GM10266 (cell line): ENCODE measurements at regions not wholly inside any gene's neighbourhood (a gene's known extent, or its start where the extent isn't known, plus 50 kb on each side); places are given as distances from the start of the nearest gene placed in this dataset.

Experiments used
- DNase-seq: peaks from one replicate; pipeline ENCODE4 v3.0.0; 2012; ENCODE audit errors: extremely low spot score
- CTCF ChIP-seq: IDR thresholded peaks from 2 replicates; pipeline ENCODE4 v1.5.1; 2012; ENCODE audit warnings: mild to moderate bottlenecking, low read depth; ENCODE audit not compliant: control insufficient read depth, insufficient read depth; ENCODE audit errors: missing control alignments

- TF ChIP-seq CTCF: no peak
- DNase-seq: no peak
Measured at GRCh38 chr10:89879121-89879520, 177.7 kb downstream of the KIF20B start.

- no peak for TF ChIP-seq CTCF
- DNase-seq: no peak
Measured at GRCh38 chr10:89887406-89887805, 186.0 kb downstream of the KIF20B start.

- TF ChIP-seq CTCF: no peak
- DNase-seq: peak; percentile 30
Measured at GRCh38 chr10:89887830-89888229, 186.4 kb downstream of the KIF20B start.

- no peak for TF ChIP-seq CTCF
- DNase-seq: peak; percentile 11
Measured at GRCh38 chr10:89888321-89889070, 187.1 kb downstream of the KIF20B start.

- DNase-seq: no peak
Measured at GRCh38 chr10:89889606-89890005, 188.2 kb downstream of the KIF20B start.

GRCh38 chr10:89891006-89891535 lies 189.7 kb downstream of the KIF20B start:
- no peak for DNase-seq
- TF ChIP-seq CTCF: no peak

More at GRCh38 chr10:89889606-89890005, 188.2 kb downstream of the KIF20B start:
- no peak for TF ChIP-seq CTCF

- no peak for DNase-seq
- no peak for TF ChIP-seq CTCF
Measured at GRCh38 chr10:89894051-89894450, 192.7 kb downstream of the KIF20B start.
